ENCODE measurements at regions not wholly inside any gene's neighbourhood (a gene's known extent, or its start where the extent isn't known, plus 50 kb on each side); places are given as distances from the start of the nearest gene placed in this dataset.
"Not testable (repeated sequence)": the region's sequence is repeated elsewhere in the genome, so short reads cannot be mapped to it uniquely, and the experiment has no call there.

GRCh38 chr18:53920312-53921075 is 304.0 kb downstream of the MBD2 start:
- no peak for DNase-seq (ENCODE audit: low read depth in 3 of 3)

- no peak for DNase-seq (ENCODE audit: low read depth in 3 of 3)
Observed at GRCh38 chr18:53918091-53918490, 306.4 kb downstream of the MBD2 start.

GRCh38 chr18:53911200-53911599 is 313.3 kb downstream of the MBD2 start:
- no peak for DNase-seq (ENCODE audit: low read depth in 3 of 3)

GRCh38 chr18:53909668-53910067 is 314.8 kb downstream of the MBD2 start:
- peak in 1 of 3 donors; percentile 17 for DNase-seq (ENCODE audit: low read depth in 3 of 3)

GRCh38 chr18:53907921-53908320 is 316.5 kb downstream of the MBD2 start:
- no peak for DNase-seq (ENCODE audit: low read depth in 3 of 3)

GRCh38 chr18:53906681-53907080 is 317.8 kb downstream of the MBD2 start:
- no peak for DNase-seq (ENCODE audit: low read depth in 3 of 3)

GRCh38 chr18:53894675-53895442 is 329.6 kb downstream of the MBD2 start:
- DNase-seq (ENCODE audit: low read depth in 3 of 3), result no peak

GRCh38 chr18:53887447-53887846 is 337.0 kb downstream of the MBD2 start:
- DNase-seq (ENCODE audit: low read depth in 3 of 3), result no peak

GRCh38 chr18:53886058-53886457 is 338.4 kb downstream of the MBD2 start:
- no peak for DNase-seq (ENCODE audit: low read depth in 3 of 3)

- DNase-seq (ENCODE audit: low read depth in 3 of 3), result no peak
Observed at GRCh38 chr18:53883771-53884170, 340.7 kb downstream of the MBD2 start.

GRCh38 chr18:53874103-53874502 is 350.4 kb downstream of the MBD2 start:
- no peak for DNase-seq (ENCODE audit: low read depth in 3 of 3)

GRCh38 chr18:53864770-53865169 is 359.7 kb downstream of the MBD2 start:
- DNase-seq (ENCODE audit: low read depth in 3 of 3), result no peak

- no peak for DNase-seq (ENCODE audit: low read depth in 3 of 3)
Observed at GRCh38 chr18:53862921-53863320, 361.5 kb downstream of the MBD2 start.

- no peak for DNase-seq (ENCODE audit: low read depth in 3 of 3)
Observed at GRCh38 chr18:53861185-53861584, 363.3 kb downstream of the MBD2 start.

- no peak for DNase-seq (ENCODE audit: low read depth in 3 of 3)
Observed at GRCh38 chr18:53859764-53860163, 364.7 kb downstream of the MBD2 start.

- DNase-seq (ENCODE audit: low read depth in 3 of 3), result no peak
Observed at GRCh38 chr18:53850902-53851301, 373.6 kb downstream of the MBD2 start.

- DNase-seq (ENCODE audit: low read depth in 3 of 3), result no peak
Observed at GRCh38 chr18:53843763-53844162, 380.7 kb downstream of the MBD2 start.

- DNase-seq (ENCODE audit: low read depth in 3 of 3), result no peak
Observed at GRCh38 chr18:53843113-53843760, 381.2 kb downstream of the MBD2 start.

GRCh38 chr18:53838746-53839145 is 385.7 kb downstream of the MBD2 start:
- no peak for DNase-seq (ENCODE audit: low read depth in 3 of 3)

GRCh38 chr18:53821141-53821540 is 403.3 kb downstream of the MBD2 start:
- not testable (repeated sequence) for DNase-seq (ENCODE audit: low read depth in 3 of 3)

- no peak for DNase-seq (ENCODE audit: low read depth in 3 of 3)
Observed at GRCh38 chr18:53819671-53820070, 404.8 kb downstream of the MBD2 start.

GRCh38 chr18:53819174-53819573 is 405.3 kb downstream of the MBD2 start:
- DNase-seq (ENCODE audit: low read depth in 3 of 3), result no peak

Data from stimulated activated CD4-positive, alpha-beta T cell treated with anti-CD3 and anti-CD28 coated beads, TNF-alpha, amount 100 ng/mL, for 48 hours (primary cell).